ENCODE measurements at regions not wholly inside any gene's neighbourhood (a gene's known extent, or its start where the extent isn't known, plus 50 kb on each side); places are given as distances from the start of the nearest gene placed in this dataset.
"Not testable (repeated sequence)": the region's sequence is repeated elsewhere in the genome, so short reads cannot be mapped to it uniquely, and the experiment has no call there.

GRCh38 chr7:24438232-24438631 lies 135.0 kb upstream of the PALS2 start:
- no peak for DNase-seq

- DNase-seq, result not testable (repeated sequence)
Measured at GRCh38 chr7:24439104-24439503, 134.1 kb upstream of the PALS2 start.

- no peak for DNase-seq
Measured at GRCh38 chr7:24440892-24441291, 132.4 kb upstream of the PALS2 start.

- no peak for DNase-seq
Measured at GRCh38 chr7:24441314-24442027, 131.8 kb upstream of the PALS2 start.

- DNase-seq, result no peak
Measured at GRCh38 chr7:24442170-24442777, 131.0 kb upstream of the PALS2 start.

- DNase-seq, result no peak
Measured at GRCh38 chr7:24444666-24445440, 128.4 kb upstream of the PALS2 start.

- no peak for DNase-seq
Measured at GRCh38 chr7:24448038-24448437, 125.2 kb upstream of the PALS2 start.

GRCh38 chr7:24449416-24449815 lies 123.8 kb upstream of the PALS2 start:
- DNase-seq, result not testable (repeated sequence)

- no peak for DNase-seq
Measured at GRCh38 chr7:24455813-24456525, 117.3 kb upstream of the PALS2 start.

GRCh38 chr7:24456526-24457218 lies 116.6 kb upstream of the PALS2 start:
- DNase-seq, result no peak

- DNase-seq, result no peak
Measured at GRCh38 chr7:24457219-24457558, 116.1 kb upstream of the PALS2 start.

- DNase-seq, result no peak
Measured at GRCh38 chr7:24462117-24462516, 111.1 kb upstream of the PALS2 start.

GRCh38 chr7:24462984-24463383 lies 110.3 kb upstream of the PALS2 start:
- DNase-seq, result no peak

GRCh38 chr7:24463474-24463873 lies 109.8 kb upstream of the PALS2 start:
- DNase-seq, result no peak

- DNase-seq, result no peak
Measured at GRCh38 chr7:24464861-24465260, 108.4 kb upstream of the PALS2 start.

GRCh38 chr7:24466168-24466768 lies 107.0 kb upstream of the PALS2 start:
- no peak for DNase-seq

GRCh38 chr7:24469118-24469517 lies 104.1 kb upstream of the PALS2 start:
- no peak for DNase-seq

- DNase-seq, result no peak
Measured at GRCh38 chr7:24472093-24472492, 101.2 kb upstream of the PALS2 start.

GRCh38 chr7:24475166-24475961 lies 97.9 kb upstream of the PALS2 start:
- DNase-seq, result no peak

- DNase-seq, result no peak
Measured at GRCh38 chr7:24476227-24476626, 97.0 kb upstream of the PALS2 start.

GRCh38 chr7:24477398-24478136 lies 95.7 kb upstream of the PALS2 start:
- DNase-seq, result no peak
